Tibial artery (tissue), 4 donors: ENCODE measurements at regions not wholly inside any gene's neighbourhood (a gene's known extent, or its start where the extent isn't known, plus 50 kb on each side); places are given as distances from the start of the nearest gene placed in this dataset.
"Not testable (repeated sequence)": the region's sequence is repeated elsewhere in the genome, so short reads cannot be mapped to it uniquely, and the experiment has no call there.

ENCODE experiments used
- DNase-seq, 2 donors: peaks; one replicate each; pipeline ENCODE4 v3.0.0-alpha.2; 2019
- H3K27ac ChIP-seq, 2 donors: fragments of 200-600 bp; sonication (generic) in 1 of 2; 1 replicate in 1 of 2; 2 replicates in 1 of 2; pipeline ENCODE4 v1.5.1; 2018 to 2019; ENCODE audit warnings: mild to moderate bottlenecking in 1 of 2
- H3K27me3 ChIP-seq, 2 donors: fragments of 200-600 bp; sonication (generic) in 1 of 2; one replicate each; pipeline versions ENCODE4 v1.5.1 to v1.6.0; 2016 to 2019
- H3K36me3 ChIP-seq, 3 donors: fragments of 200-600 bp; sonication (generic) in 2 of 3; one replicate each; pipeline ENCODE4 v1.5.1; 2016 to 2019; ENCODE audit warnings: mild to moderate bottlenecking in 2 of 3
- H3K4me1 ChIP-seq, 4 donors: fragments of 200-600 bp; sonication (generic) in 2 of 4; 1 replicate in 3 of 4; 2 replicates in 1 of 4; pipeline ENCODE4 v1.5.1; 2016 to 2019
- H3K4me3 ChIP-seq, 2 donors: fragments of 200-600 bp; sonication (generic) in 1 of 2; 1 replicate in 1 of 2; 2 replicates in 1 of 2; pipeline ENCODE4 v1.5.1; 2018 to 2019; ENCODE audit warnings: mild to moderate bottlenecking in 2 of 2
- H3K9me3 ChIP-seq, 3 donors: fragments of 200-600 bp; sonication (generic) in 1 of 3; one replicate each; pipeline ENCODE4 v1.5.1; 2016 to 2019
- intact Hi-C: fragments of 100-400 bp; cut with DNase I; formaldehyde crosslinking; loops from one replicate; pipeline ENCODE4 v1.15.0; 2023; ENCODE audit warnings: low total_unique reads
- TF ChIP-seq, protein P1 (sequence below), 2 experiments: fragments of 200-600 bp in 1 of 2; fragments of 450-650 bp in 1 of 2; IDR thresholded peaks; one replicate each; pipeline ENCODE4 v1.5.1; 2017 to 2019; ENCODE audit warnings: antibody characterized with exemption in 2 of 2, mild to moderate bottlenecking in 1 of 2, moderate library complexity in 1 of 2

DNA sequence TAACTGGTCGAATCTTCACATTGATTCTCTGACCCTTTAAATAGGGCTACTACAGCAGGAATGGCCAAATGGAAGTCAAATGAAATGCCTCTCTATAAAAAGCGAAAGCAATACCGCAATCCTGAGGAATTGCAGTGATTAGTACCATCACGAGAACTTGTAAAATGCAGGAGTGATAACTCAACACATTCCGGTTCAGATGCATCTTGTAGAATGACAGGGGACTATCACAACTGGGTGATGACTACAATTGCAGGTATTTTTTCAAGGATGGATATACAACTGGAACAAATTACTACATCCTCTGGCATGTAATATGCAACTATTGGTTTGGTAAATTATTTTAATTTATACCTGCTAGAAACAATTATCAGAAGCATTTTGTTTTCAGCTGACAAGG lies 140.4 kb downstream of the PCDH20 start:
- Histone ChIP-seq H3K4me3 (no peak overlapping the region), H3K27ac (no peak overlapping the region), H3K4me1 (no peaks in the 10 kb centered on the region), H3K36me3 (no peaks in the 10 kb centered on the region), H3K27me3 (no peaks in the 10 kb centered on the region), H3K9me3 (peaks cover 0 to 4% (median 0%) of the 10 kb centered on the region in 3 donors)
- no peak for DNase-seq
- TF ChIP-seq, protein P1, sequence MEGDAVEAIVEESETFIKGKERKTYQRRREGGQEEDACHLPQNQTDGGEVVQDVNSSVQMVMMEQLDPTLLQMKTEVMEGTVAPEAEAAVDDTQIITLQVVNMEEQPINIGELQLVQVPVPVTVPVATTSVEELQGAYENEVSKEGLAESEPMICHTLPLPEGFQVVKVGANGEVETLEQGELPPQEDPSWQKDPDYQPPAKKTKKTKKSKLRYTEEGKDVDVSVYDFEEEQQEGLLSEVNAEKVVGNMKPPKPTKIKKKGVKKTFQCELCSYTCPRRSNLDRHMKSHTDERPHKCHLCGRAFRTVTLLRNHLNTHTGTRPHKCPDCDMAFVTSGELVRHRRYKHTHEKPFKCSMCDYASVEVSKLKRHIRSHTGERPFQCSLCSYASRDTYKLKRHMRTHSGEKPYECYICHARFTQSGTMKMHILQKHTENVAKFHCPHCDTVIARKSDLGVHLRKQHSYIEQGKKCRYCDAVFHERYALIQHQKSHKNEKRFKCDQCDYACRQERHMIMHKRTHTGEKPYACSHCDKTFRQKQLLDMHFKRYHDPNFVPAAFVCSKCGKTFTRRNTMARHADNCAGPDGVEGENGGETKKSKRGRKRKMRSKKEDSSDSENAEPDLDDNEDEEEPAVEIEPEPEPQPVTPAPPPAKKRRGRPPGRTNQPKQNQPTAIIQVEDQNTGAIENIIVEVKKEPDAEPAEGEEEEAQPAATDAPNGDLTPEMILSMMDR (IDR thresholded peaks at IDR 0.05): no peak
- intact Hi-C loops: no loop called here

DNA sequence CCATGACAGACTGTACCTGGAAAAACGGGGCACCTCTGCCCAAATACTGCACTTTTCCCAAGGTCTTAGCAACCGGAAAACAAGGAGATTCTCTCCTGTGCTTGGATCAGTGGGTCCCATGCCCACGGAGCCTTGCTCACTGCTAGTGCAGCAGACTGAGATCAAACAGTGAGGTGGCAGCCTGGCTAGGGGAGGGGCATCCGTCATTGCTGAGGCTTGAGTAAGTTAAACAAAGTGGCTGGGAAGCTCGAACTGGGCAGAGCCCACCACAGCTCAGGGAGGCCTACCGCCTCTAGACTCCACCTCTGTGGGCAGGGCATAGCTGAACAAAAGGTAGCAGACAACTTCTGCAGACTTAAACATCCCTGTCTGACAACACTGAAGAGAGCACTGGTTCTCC lies 148.8 kb downstream of the PCDH20 start:
- H3K4me1 ChIP-seq, H3K9me3 ChIP-seq, DNase-seq, intact Hi-C loops, H3K27ac ChIP-seq, H3K27me3 ChIP-seq, H3K36me3 ChIP-seq, H3K4me3 ChIP-seq: not testable (repeated sequence)

- Histone ChIP-seq H3K27ac (no peak overlapping the region), H3K36me3 (no peaks in the 10 kb centered on the region), H3K4me3 (no peak overlapping the region), H3K9me3 (no peaks in the 10 kb centered on the region), H3K27me3 (no peaks in the 10 kb centered on the region), H3K4me1 (no peaks in the 10 kb centered on the region)
- intact Hi-C loops: no loop called here
- DNase-seq: no peak
- TF ChIP-seq, protein P1 (IDR thresholded peaks at IDR 0.05): no peak
Observed at GRCh38 chr13:61261746-61262472, 153.7 kb downstream of the PCDH20 start.

DNA sequence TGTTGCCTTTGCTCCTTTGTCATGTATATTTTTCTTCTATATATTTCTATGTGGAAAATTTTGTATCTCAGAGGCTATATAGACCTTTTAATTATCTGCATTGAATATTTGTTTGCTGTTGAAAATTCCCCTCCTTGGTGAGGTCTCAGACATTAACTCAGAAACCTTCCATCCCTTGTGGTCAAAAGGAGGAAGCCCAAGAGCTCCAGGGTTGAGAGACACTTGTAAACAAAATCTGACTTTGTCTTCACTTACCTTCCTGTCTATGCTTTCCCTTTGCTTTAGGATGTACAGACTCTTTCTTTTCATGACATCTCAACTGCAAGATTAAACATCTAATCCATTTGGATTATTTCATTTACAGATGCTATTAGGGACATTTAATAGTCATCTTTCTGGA lies 157.5 kb downstream of the PCDH20 start:
- H3K27me3 ChIP-seq: no peaks in the 10 kb centered on the region
- no peak for DNase-seq
- H3K27ac ChIP-seq: no peak overlapping the region
- H3K9me3 ChIP-seq: no peaks in the 10 kb centered on the region
- H3K4me3 ChIP-seq: no peak overlapping the region
- TF ChIP-seq, protein P1 (IDR thresholded peaks at IDR 0.05): no peak
- intact Hi-C loops: no loop called here
- no peaks in the 10 kb centered on the region for H3K36me3 ChIP-seq
- no peaks in the 10 kb centered on the region for H3K4me1 ChIP-seq

GRCh38 chr13:61255040-61255796 lies 160.4 kb downstream of the PCDH20 start:
- intact Hi-C loops: no loop called here
- TF ChIP-seq, protein P1 (IDR thresholded peaks at IDR 0.05): no peak
- H3K27me3 ChIP-seq: no peaks in the 10 kb centered on the region
- H3K4me3 ChIP-seq: no peak overlapping the region
- H3K9me3 ChIP-seq: no peaks in the 10 kb centered on the region
- no peaks in the 10 kb centered on the region for H3K4me1 ChIP-seq
- H3K36me3 ChIP-seq: no peaks in the 10 kb centered on the region
- H3K27ac ChIP-seq: no peak overlapping the region
- no peak for DNase-seq

DNA sequence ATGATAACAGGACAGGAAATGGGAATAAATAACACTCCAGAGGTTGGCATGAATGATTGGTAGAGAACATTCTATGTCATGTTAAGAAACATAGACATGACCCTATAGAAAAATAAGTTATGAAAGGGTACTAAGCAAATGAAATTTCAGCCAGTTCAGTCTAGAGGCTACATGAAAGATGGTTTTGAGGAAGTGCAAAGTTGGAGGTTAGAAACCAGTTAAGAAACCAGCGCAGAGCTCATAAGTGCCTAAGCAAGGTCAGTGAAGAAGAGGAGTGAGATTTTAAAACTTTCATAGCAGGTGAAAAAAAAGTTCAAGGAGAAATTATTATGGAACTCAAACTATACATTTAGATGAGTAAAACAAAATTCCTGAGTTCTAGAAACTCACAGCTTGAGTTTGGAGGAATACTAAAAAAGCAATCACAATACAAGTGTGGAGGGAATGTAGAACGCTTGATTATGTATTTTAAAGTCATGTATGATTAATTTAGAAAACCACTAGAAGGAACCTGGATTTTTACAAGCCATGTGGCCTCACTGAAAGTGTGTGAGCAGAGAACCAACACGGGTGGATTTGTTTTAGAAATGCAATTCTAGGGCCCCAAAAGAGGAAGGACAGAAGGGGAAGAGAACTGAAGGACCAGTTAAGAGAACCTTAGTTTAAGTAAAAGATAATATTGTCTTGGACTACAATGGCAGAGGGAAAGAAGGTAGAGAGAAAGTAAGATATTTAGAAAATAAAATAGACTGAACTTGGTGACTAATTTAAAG lies 162.4 kb downstream of the PCDH20 start:
- no peaks in the 10 kb centered on the region for H3K9me3 ChIP-seq
- H3K4me3 ChIP-seq: no peak overlapping the region
- intact Hi-C loops: no loop called here

More for the DNA sequence above, 162.4 kb downstream of the PCDH20 start:
- H3K36me3 ChIP-seq: no peaks in the 10 kb centered on the region
- DNase-seq: no peak
- TF ChIP-seq, protein P1 (IDR thresholded peaks at IDR 0.05): no peak
- no peak overlapping the region for H3K27ac ChIP-seq
- H3K27me3 ChIP-seq: no peaks in the 10 kb centered on the region
- H3K4me1 ChIP-seq: no peaks in the 10 kb centered on the region
